ENCODE measurements at regions not wholly inside any gene's neighbourhood (a gene's known extent, or its start where the extent isn't known, plus 50 kb on each side); places are given as distances from the start of the nearest gene placed in this dataset.

- intact Hi-C loops (cut with micrococcal nuclease), result no loop called here
- DNase-seq (no peak), ATAC-seq (ENCODE audit: low read depth) (no peak)
- Mint-ChIP-seq H3K36me3 (ENCODE audit: low read depth) (no peaks in the 10 kb centered on the region), H3K4me1 (peaks cover 6% of the 10 kb centered on the region), H3K4me3 (no peak overlapping the region), H3K27me3 (no peaks in the 10 kb centered on the region), H3K27ac (no peak overlapping the region), H3K9me3 (no peaks in the 10 kb centered on the region)
- POLR2A ChIA-PET, result no interaction called here
- CTCF ChIA-PET, result no interaction called here
- TF ChIP-seq CTCF (IDR thresholded peaks at IDR 0.05), result no peak
These were observed 76.6 kb upstream of the TOX2 start for GRCh38 chr20:43837856-43838702.

- ATAC-seq (ENCODE audit: low read depth) (no peak), DNase-seq (no peak)
- Mint-ChIP-seq H3K27ac (no peak overlapping the region), H3K27me3 (peaks cover 3% of the 10 kb centered on the region), H3K36me3 (ENCODE audit: low read depth) (no peaks in the 10 kb centered on the region), H3K4me3 (no peak overlapping the region), H3K4me1 (peaks cover 6% of the 10 kb centered on the region), H3K9me3 (no peaks in the 10 kb centered on the region)
- no peak for TF ChIP-seq CTCF (IDR thresholded peaks at IDR 0.05)
- ChIA-PET CTCF (interaction anchor here (0.5 kb wide), 1 partner anchor 152 kb away, joined by 5 read pairs; no protein-coding TSS in a partner anchor), POLR2A (interaction anchor here (1.2 kb wide), 1 partner anchor 86 kb away, joined by 3 read pairs; no protein-coding TSS in a partner anchor)
- intact Hi-C loops (cut with micrococcal nuclease), result no loop called here
These were observed 77.9 kb upstream of the TOX2 start for GRCh38 chr20:43836790-43837189.

GRCh38 chr20:43835944-43836508 lies 78.6 kb upstream of the TOX2 start:
- CTCF ChIA-PET, result no interaction called here
- peaks cover 6% of the 10 kb centered on the region for H3K4me1 Mint-ChIP-seq
- H3K4me3 Mint-ChIP-seq, result no peak overlapping the region
- ATAC-seq (ENCODE audit: low read depth) (no peak), DNase-seq (no peak)
- no peak for TF ChIP-seq CTCF (IDR thresholded peaks at IDR 0.05)
- no peaks in the 10 kb centered on the region for H3K36me3 Mint-ChIP-seq (ENCODE audit: low read depth)
- H3K27ac Mint-ChIP-seq, result no peak overlapping the region
- POLR2A ChIA-PET, result no interaction called here
- intact Hi-C loops (cut with micrococcal nuclease), result no loop called here
- H3K27me3 Mint-ChIP-seq, result peaks cover 3% of the 10 kb centered on the region
- H3K9me3 Mint-ChIP-seq, result no peaks in the 10 kb centered on the region

- intact Hi-C loops (cut with micrococcal nuclease), result no loop called here
- Mint-ChIP-seq H3K9me3 (peaks cover 4% of the 10 kb centered on the region), H3K36me3 (ENCODE audit: low read depth) (no peaks in the 10 kb centered on the region), H3K27me3 (peaks cover 8% of the 10 kb centered on the region), H3K27ac (no peak overlapping the region), H3K4me1 (no peaks in the 10 kb centered on the region), H3K4me3 (no peak overlapping the region)
- ChIA-PET POLR2A (interaction anchor here (0.6 kb wide), 1 partner anchor 166 kb away, joined by 7 read pairs; no protein-coding TSS in a partner anchor), CTCF (no interaction called here)
- TF ChIP-seq CTCF (IDR thresholded peaks at IDR 0.05), result no peak
- DNase-seq, result no peak
- ATAC-seq (ENCODE audit: low read depth), result no peak
These were observed 80.9 kb upstream of the TOX2 start for GRCh38 chr20:43833511-43834395.

GRCh38 chr20:43832961-43833360 lies 81.7 kb upstream of the TOX2 start:
- H3K4me3 Mint-ChIP-seq, result no peak overlapping the region
- intact Hi-C loops (cut with micrococcal nuclease), result no loop called here
- no peaks in the 10 kb centered on the region for H3K36me3 Mint-ChIP-seq (ENCODE audit: low read depth)
- POLR2A ChIA-PET, result no interaction called here
- ATAC-seq (ENCODE audit: low read depth) (no peak), DNase-seq (no peak)
- peaks cover 11% of the 10 kb centered on the region for H3K27me3 Mint-ChIP-seq
- CTCF ChIA-PET, result no interaction called here
- TF ChIP-seq CTCF (IDR thresholded peaks at IDR 0.05), result no peak
- peaks cover 4% of the 10 kb centered on the region for H3K9me3 Mint-ChIP-seq
- H3K4me1 Mint-ChIP-seq, result no peaks in the 10 kb centered on the region
- H3K27ac Mint-ChIP-seq, result no peak overlapping the region

Measured in activated B cell treated with CpG ODN at 0.5 μM for 24 hours (primary cell).